Smooth muscle cell (in vitro differentiated cells): ENCODE measurements at regions not wholly inside any gene's neighbourhood (a gene's known extent, or its start where the extent isn't known, plus 50 kb on each side); places are given as distances from the start of the nearest gene placed in this dataset.

Experiments
- DNase-seq: peaks from one replicate; lab custom pipeline; 2025; ENCODE audit not compliant: unreplicated experiment; lab: John Stamatoyannopoulos, UW
- H2AFZ ChIP-seq: fragments of 200-600 bp; sonication (generic); 2 replicates; pipeline ENCODE4 v1.6.0; 2016; ENCODE audit warnings: antibody characterized with exemption, low read depth, mild to moderate bottlenecking
- H3F3A ChIP-seq: fragments of 200-600 bp; sonication (generic); 2 replicates; pipeline ENCODE4 v1.6.0; 2017; ENCODE audit warnings: antibody characterized with exemption, low read depth
- H3K27ac ChIP-seq: fragments of 200-600 bp; sonication (generic); 2 replicates; pipeline ENCODE4 v1.5.1; 2016; ENCODE audit warnings: low read depth, mild to moderate bottlenecking
- H3K27me3 ChIP-seq: fragments of 200-600 bp; sonication (generic); 2 replicates; pipeline ENCODE4 v1.6.1; 2016; ENCODE audit warnings: low read depth, mild to moderate bottlenecking
- H3K36me3 ChIP-seq: fragments of 200-600 bp; sonication (generic); 2 replicates; pipeline ENCODE4 v1.5.1; 2016; ENCODE audit warnings: low read depth
- H3K4me1 ChIP-seq: fragments of 200-600 bp; sonication (generic); 2 replicates; pipeline ENCODE4 v1.5.1; 2016; ENCODE audit warnings: low read depth
- H3K4me2 ChIP-seq: fragments of 200-600 bp; sonication (generic); 2 replicates; pipeline ENCODE4 v1.6.0; 2016; ENCODE audit warnings: mild to moderate bottlenecking
- H3K4me3 ChIP-seq: fragments of 200-600 bp; sonication (generic); 2 replicates; pipeline ENCODE4 v1.5.1; 2016; ENCODE audit warnings: mild to moderate bottlenecking
- H3K79me2 ChIP-seq: fragments of 200-600 bp; sonication (generic); 2 replicates; pipeline ENCODE4 v1.6.0; 2016; ENCODE audit warnings: low read depth, mild to moderate bottlenecking
- H3K9ac ChIP-seq: fragments of 200-600 bp; sonication (generic); 2 replicates; pipeline ENCODE4 v1.6.0; 2016; ENCODE audit warnings: low read depth
- H3K9me3 ChIP-seq: fragments of 200-600 bp; sonication (generic); replicated peaks from 2 replicates; pipeline ENCODE4 v1.5.1; 2016; ENCODE audit warnings: low read depth
- H4K20me1 ChIP-seq: fragments of 200-600 bp; sonication (generic); 2 replicates; pipeline ENCODE4 v1.6.0; 2016; ENCODE audit warnings: low read depth
- WGBS: methylation state at CpG from one replicate; pipeline ENCODE4 v1.1.7; 2016; ENCODE audit warnings: low lambda C conversion rate; 5-methylcytosine and 5-hydroxymethylcytosine counted together
- TF ChIP-seq, protein P1 (sequence below): fragments of 200-600 bp; sonication (generic); IDR thresholded peaks from 2 replicates; pipeline ENCODE4 v1.5.1; 2017; ENCODE audit warnings: borderline replicate concordance, mild to moderate bottlenecking, antibody characterized with exemption; ENCODE audit not compliant: insufficient read depth, poor library complexity, severe bottlenecking

DNA sequence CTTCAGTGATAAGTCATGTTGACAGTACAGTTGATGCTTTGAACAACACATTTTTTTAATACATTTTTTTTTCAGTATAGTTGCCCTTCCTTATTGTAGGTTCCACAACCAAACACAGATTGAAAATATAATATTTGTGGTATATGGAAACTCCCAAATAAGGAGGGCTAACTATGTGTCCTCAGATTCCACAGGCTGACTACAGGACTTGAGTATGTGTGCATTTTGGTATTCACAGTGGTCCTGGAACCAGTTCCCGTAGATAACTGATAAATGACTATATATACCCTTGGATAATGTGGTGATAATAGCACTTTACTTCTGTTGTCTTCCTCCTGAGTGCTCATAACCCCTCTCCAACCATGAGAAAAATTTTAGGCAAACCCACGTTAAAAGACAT lies 111.6 kb upstream of the NUDT6 start:
- Histone ChIP-seq H2AFZ (no peak overlapping the region), H3K4me2 (no peak overlapping the region), H3K27me3 (no peaks in the 10 kb centered on the region), H3K4me1 (no peaks in the 10 kb centered on the region), H3K9me3 (no peaks in the 10 kb centered on the region), H3K9ac (no peak overlapping the region), H4K20me1 (no peaks in the 10 kb centered on the region), H3K79me2 (no peaks in the 10 kb centered on the region), H3K36me3 (no peaks in the 10 kb centered on the region), H3K27ac (no peak overlapping the region), H3F3A (no peaks in the 10 kb centered on the region), H3K4me3 (no peak overlapping the region)
- DNase-seq, result no peak
- WGBS, result 57% methylated on average over 2 of the region's 2 CpGs
- TF ChIP-seq, protein P1, sequence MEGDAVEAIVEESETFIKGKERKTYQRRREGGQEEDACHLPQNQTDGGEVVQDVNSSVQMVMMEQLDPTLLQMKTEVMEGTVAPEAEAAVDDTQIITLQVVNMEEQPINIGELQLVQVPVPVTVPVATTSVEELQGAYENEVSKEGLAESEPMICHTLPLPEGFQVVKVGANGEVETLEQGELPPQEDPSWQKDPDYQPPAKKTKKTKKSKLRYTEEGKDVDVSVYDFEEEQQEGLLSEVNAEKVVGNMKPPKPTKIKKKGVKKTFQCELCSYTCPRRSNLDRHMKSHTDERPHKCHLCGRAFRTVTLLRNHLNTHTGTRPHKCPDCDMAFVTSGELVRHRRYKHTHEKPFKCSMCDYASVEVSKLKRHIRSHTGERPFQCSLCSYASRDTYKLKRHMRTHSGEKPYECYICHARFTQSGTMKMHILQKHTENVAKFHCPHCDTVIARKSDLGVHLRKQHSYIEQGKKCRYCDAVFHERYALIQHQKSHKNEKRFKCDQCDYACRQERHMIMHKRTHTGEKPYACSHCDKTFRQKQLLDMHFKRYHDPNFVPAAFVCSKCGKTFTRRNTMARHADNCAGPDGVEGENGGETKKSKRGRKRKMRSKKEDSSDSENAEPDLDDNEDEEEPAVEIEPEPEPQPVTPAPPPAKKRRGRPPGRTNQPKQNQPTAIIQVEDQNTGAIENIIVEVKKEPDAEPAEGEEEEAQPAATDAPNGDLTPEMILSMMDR, result no peak

DNA sequence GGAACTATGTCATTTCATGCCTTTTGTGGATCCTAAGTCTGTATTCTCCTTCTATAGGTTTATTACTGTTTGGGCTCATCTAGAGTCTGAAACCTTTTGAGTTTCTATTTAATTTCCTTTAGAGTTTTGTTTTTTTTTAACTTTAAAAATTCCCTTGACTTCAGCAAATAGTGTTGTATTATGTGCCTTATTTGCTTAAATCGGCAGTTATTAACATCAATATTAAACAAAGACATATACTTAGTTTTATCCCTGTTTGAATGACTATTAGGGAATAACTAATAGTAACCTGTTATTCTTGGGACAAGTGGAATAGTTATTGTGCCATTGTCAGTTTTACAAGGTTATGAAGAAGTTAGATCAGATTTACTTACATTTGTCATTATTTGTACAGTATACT lies 112.8 kb upstream of the NUDT6 start:
- Histone ChIP-seq H3K4me3 (no peak overlapping the region), H3K4me1 (no peaks in the 10 kb centered on the region), H3K9ac (no peak overlapping the region), H3K27ac (no peak overlapping the region), H4K20me1 (no peaks in the 10 kb centered on the region), H3K9me3 (no peaks in the 10 kb centered on the region), H2AFZ (no peak overlapping the region), H3F3A (no peaks in the 10 kb centered on the region), H3K36me3 (no peaks in the 10 kb centered on the region), H3K4me2 (no peak overlapping the region), H3K27me3 (no peaks in the 10 kb centered on the region), H3K79me2 (no peaks in the 10 kb centered on the region)
- DNase-seq, result no peak
- TF ChIP-seq, protein P1, result no peak
- WGBS, result 100% methylated on average over 1 of the region's 1 CpG

DNA sequence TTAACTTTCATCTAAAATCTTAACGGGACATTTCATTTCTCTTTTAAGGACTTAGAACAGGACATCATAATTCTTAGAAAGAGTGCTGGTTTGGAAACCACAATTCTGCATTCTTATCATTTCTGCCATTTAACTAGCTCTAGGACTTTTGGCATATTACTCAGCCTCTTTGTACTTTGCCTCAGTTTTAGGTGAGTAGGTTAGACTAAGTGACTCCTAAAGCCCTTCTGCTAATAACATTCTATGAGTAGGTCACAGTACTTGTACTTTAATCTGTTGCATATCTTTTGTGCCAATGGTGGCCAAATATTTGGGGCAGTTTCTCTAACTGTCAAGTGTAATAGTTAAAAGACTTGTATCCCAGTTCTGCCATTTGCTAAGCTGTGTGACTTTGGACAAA lies 115.4 kb upstream of the NUDT6 start:
- H3K27ac ChIP-seq, result no peak overlapping the region
- H3K9me3 ChIP-seq, result peaks cover 2% of the 10 kb centered on the region
- 26% methylated on average over 1 of the region's 1 CpG for WGBS
- H3F3A ChIP-seq, result no peaks in the 10 kb centered on the region
- no peak overlapping the region for H2AFZ ChIP-seq
- TF ChIP-seq, protein P1, result no peak
- H3K9ac ChIP-seq, result no peak overlapping the region
- no peak overlapping the region for H3K4me3 ChIP-seq
- H4K20me1 ChIP-seq, result no peaks in the 10 kb centered on the region
- no peak for DNase-seq
- no peaks in the 10 kb centered on the region for H3K79me2 ChIP-seq
- H3K36me3 ChIP-seq, result peaks cover 11% of the 10 kb centered on the region
- no peaks in the 10 kb centered on the region for H3K4me1 ChIP-seq
- peak overlapping the region; percentile 20 for H3K4me2 ChIP-seq
- no peaks in the 10 kb centered on the region for H3K27me3 ChIP-seq

DNA sequence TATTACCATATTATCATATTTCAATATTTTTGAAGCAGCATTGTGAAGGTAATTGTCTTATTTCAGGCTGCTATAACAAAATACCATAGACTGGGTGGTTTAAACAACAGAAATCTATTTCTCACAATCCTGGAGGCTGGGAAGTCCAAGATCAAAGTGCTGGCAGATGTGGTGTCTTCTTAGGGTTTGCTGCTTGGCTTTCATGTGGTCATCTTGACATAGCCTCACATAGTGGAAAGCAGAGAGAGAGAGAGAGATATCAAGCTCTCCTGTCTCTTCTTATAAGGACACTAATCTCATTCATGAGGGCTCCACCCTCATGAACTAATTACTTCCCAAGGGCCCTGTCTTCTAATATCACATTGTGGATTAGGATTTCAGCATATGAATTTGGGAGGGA lies 119.7 kb upstream of the NUDT6 start:
- H3K9me3 ChIP-seq, result peaks cover 11% of the 10 kb centered on the region
- H3K27ac ChIP-seq, result no peak overlapping the region
- DNase-seq, result no peak
- no peaks in the 10 kb centered on the region for H3K4me1 ChIP-seq
- H3K4me3 ChIP-seq, result no peak overlapping the region
- no peak overlapping the region for H2AFZ ChIP-seq
- H3K27me3 ChIP-seq, result no peaks in the 10 kb centered on the region
- no peaks in the 10 kb centered on the region for H3K79me2 ChIP-seq
- peaks cover 3% of the 10 kb centered on the region for H3F3A ChIP-seq
- TF ChIP-seq, protein P1, result no peak
- no peak overlapping the region for H3K9ac ChIP-seq
- H4K20me1 ChIP-seq, result no peaks in the 10 kb centered on the region
- H3K4me2 ChIP-seq, result no peak overlapping the region
- H3K36me3 ChIP-seq, result peaks cover 24% of the 10 kb centered on the region
